MV-4-11 (cell line): ENCODE measurements at regions not wholly inside any gene's neighbourhood (a gene's known extent, or its start where the extent isn't known, plus 50 kb on each side); places are given as distances from the start of the nearest gene placed in this dataset.
"Not testable (repeated sequence)": the region's sequence is repeated elsewhere in the genome, so short reads cannot be mapped to it uniquely, and the experiment has no call there.

Source experiments
- DNase-seq: peaks from one replicate; lab custom pipeline; 2025; lab: John Stamatoyannopoulos, UW

GRCh38 chr9:27802418-27802817 is 229.1 kb upstream of the C9orf72 start:
- no peak for DNase-seq

GRCh38 chr9:27808864-27809263 is 235.6 kb upstream of the C9orf72 start:
- no peak for DNase-seq

GRCh38 chr9:27817747-27818146 is 244.5 kb upstream of the C9orf72 start:
- no peak for DNase-seq

DNA sequence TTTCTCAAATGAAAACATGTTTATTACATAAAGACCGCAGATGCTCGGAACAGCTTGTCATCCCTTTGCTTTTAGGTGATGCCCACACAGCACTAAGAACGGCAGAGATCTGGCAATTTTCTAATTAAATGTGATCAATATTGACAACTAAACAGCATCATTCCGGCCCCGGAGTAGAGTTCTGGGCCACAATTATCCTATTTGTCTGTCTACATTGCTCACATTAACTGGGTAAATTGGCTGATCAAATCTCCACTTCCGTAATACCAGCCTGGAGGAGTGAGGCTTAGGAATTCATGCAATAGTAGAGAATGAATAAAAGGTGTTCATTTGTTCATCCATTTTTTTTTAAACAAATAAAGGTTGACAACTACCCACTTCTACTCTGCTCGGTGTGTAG is 245.1 kb upstream of the C9orf72 start:
- no peak for DNase-seq

- no peak for DNase-seq
Measured at GRCh38 chr9:27828908-27829307, 255.6 kb upstream of the C9orf72 start.

DNA sequence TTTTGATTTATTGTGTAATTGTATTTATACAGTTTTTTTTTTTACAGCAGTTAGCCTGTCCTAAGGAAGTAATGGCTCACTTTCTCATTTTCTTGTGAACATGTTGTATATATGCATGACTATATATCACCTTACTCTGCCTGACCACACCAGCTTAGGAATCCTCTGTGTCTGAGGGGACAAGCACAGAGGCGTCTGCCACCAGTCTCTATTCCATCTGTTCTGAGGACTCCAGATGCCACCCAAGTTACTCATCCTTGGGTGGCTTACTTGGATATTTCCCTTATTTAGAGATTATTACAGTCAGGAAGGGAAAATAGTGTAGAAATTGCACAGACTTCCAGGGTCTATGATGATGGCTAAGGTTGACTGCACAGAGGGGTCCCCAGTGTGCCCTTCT is 256.3 kb upstream of the C9orf72 start:
- DNase-seq = no peak

- DNase-seq = not testable (repeated sequence)
Measured at GRCh38 chr9:27832108-27832507, 258.8 kb upstream of the C9orf72 start.

GRCh38 chr9:27835286-27835685 is 262.0 kb upstream of the C9orf72 start:
- no peak for DNase-seq

DNA sequence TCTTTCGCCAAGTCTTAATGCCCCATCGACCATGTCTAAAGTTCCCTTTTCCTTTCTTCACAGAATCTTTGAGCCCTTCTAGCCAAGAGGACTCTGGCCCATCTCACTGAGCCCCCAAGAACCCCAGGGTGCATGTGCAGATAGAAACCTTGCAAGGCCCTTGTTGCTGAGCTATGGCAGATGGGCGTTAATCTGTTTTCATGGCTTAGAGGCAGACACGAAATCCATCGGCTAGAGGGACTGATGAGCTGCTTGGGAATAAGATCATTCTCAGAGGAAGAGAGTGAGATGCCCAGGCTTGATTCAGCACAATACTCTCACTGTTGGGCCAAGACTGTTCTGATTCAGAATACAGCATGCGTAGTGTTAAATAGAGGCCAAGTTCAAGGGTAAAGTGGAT is 262.5 kb upstream of the C9orf72 start:
- no peak for DNase-seq

- no peak for DNase-seq
Measured at GRCh38 chr9:27836661-27837401, 263.6 kb upstream of the C9orf72 start.

- DNase-seq = no peak
Measured at GRCh38 chr9:27838876-27839275, 265.6 kb upstream of the C9orf72 start.

- not testable (repeated sequence) for DNase-seq
Measured at GRCh38 chr9:27839767-27840166, 266.5 kb upstream of the C9orf72 start.

DNA sequence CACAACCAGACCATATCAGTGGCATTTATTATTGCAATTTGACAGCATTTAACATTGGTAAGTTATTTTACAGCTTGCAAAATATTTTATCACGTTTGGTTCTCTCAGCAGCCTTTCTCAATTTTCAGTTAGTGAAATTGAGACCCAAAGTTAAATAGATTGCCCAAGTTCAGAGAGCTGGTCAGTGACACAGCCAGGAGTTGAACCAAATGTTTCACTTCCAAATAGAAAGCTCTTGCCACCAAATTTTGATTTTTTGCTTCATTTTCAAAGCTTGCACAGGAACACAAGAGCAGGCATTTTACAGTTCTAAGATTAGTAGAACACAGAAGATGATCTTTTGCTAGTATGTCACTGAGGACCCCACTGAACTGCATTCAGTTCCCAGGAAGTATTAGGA is 271.5 kb upstream of the C9orf72 start:
- no peak for DNase-seq

GRCh38 chr9:27847380-27847779 is 274.1 kb upstream of the C9orf72 start:
- no peak for DNase-seq

- DNase-seq = no peak
Measured at GRCh38 chr9:27847818-27848217, 274.5 kb upstream of the C9orf72 start.

DNA sequence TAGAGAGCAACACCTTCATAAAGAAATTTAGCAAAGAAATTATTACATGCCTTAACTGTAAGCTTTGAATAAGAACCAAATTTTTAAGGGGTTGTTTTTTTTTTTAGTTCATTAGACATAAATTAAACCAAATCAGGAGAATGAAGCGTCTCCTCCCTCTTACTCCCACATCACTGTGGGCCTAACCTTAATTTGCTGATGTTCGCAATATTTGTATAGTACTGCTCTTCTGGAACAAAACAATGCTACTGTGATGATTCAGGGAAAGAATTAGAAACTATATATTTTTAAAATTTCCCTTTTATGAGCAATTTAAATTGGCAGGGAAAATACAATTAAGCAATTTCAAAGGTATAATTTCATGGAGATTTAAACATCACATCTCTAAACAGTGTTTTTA is 275.0 kb upstream of the C9orf72 start:
- DNase-seq = no peak

DNA sequence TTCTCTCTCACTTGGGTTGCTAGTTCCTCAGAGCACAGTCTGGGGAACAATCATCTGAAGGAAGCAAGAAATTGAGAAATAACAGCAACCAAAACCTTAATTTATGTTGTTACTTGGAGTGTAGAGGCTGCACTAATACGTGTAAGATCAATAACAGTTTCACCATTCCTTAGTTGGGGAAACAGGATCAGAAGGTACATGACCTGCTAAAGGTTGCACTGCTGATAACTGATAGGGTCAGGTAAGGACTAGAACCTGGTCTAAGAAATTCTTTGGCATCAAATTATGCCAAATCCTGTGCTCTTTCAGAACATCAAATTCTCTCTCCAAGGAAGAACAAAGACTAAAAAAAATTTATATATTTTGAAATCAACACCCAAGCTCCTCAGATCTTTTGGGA is 278.6 kb upstream of the C9orf72 start:
- DNase-seq = peak; percentile 34

GRCh38 chr9:27853529-27853928 is 280.2 kb upstream of the C9orf72 start:
- no peak for DNase-seq

DNA sequence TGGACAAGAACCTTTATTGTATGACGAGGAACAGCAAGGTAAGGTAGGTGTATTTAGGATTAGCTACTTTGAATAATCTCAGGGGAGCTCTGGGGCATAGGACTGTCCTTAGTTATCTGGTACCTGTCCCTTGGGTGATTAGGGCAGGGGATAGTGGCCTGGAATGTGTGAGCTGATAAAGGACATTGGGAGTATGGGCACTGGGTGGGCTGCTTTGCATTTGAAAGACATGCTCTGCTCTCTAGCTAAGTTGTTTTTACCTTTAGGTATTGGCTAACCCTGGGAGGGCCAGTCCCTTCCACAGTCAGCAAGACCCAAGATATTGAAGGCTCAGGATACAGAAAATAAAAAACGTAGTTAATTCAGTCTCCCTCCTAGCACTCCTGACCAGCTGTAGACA is 282.8 kb upstream of the C9orf72 start:
- no peak for DNase-seq

DNA sequence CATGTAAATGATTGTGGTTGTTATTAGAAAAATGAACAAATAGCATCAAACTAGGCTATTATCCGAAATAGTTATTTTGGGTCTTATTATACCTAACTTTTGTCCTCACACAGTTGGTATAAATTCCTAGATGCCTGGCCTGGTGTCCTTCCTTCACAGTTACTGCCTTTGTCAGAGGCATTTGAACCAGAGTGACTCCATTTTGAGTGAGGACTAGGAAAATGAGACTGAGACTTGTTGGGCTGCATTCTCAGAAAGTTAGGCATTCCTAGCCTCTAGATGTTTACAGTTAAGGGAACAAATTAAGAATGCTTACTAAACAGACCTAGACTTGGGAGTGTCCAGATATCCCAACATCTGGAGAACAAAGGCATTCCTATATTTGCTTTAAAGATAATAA is 283.5 kb upstream of the C9orf72 start:
- no peak for DNase-seq

- DNase-seq = peak; percentile 9
Measured at GRCh38 chr9:27861887-27862286, 288.6 kb upstream of the C9orf72 start.

GRCh38 chr9:27864644-27865438 is 291.6 kb upstream of the C9orf72 start:
- DNase-seq = no peak

- no peak for DNase-seq
Measured at GRCh38 chr9:27866741-27867140, 293.5 kb upstream of the C9orf72 start.

DNA sequence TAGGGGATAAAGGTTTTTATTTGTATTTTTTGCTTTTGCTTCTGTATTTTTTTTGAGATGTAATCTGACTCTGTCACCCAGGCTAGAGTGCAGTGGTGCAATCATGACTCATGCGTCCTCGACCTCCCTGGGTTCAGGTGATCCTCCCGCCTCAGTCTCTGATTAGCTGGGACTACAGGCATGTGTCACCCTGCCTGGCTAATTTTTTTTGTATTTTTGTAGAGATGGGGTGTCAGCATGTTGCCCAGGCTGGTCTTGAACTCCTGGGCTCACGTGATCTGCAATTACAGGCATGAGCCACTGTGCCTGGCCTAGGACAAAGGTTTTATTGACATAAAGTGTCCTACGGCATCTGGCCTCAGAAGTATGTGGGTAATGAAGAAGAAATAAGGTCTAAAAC is 297.1 kb upstream of the C9orf72 start:
- no peak for DNase-seq
